NCI-H2029 treated with DMSO at 0.1 percent for 48 hours (cell line): ENCODE measurements at regions not wholly inside any gene's neighbourhood (a gene's known extent, or its start where the extent isn't known, plus 50 kb on each side); places are given as distances from the start of the nearest gene placed in this dataset.
"Not testable (repeated sequence)": the region's sequence is repeated elsewhere in the genome, so short reads cannot be mapped to it uniquely, and the experiment has no call there.

Experiments used
- DNase-seq: peaks from one replicate; lab custom pipeline; 2025; lab: John Stamatoyannopoulos, UW

DNA sequence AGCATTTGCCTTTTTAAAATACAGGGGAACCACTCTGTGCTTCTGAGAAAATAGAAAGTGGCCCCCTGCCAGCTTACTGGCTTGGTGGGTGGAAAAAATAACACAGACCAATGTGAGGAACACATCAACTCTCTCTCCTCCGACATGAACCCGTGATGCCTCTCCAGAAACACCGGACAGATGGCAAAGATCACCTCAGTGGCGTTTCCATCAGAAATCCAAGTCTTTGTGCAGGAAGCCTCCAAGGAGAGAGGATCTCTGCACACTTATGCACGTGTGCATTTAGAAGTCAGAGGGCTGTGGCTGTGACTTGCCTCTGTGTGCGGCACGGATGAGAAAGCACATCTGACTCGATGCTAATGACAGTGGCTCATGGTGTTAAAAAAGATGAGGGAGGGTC, 112.3 kb upstream of the KLF12 start:
- no peak for DNase-seq

- DNase-seq = no peak
Observed at GRCh38 chr13:74243637-74244526, 109.7 kb upstream of the KLF12 start.

- not testable (repeated sequence) for DNase-seq
Observed at GRCh38 chr13:74241343-74241742, 107.1 kb upstream of the KLF12 start.

- no peak for DNase-seq
Observed at GRCh38 chr13:74230984-74231501, 96.8 kb upstream of the KLF12 start.

GRCh38 chr13:74229242-74229641, 95.0 kb upstream of the KLF12 start:
- DNase-seq = no peak

- DNase-seq = no peak
Observed at GRCh38 chr13:74227476-74228158, 93.4 kb upstream of the KLF12 start.

GRCh38 chr13:74226791-74227475, 92.7 kb upstream of the KLF12 start:
- no peak for DNase-seq

DNA sequence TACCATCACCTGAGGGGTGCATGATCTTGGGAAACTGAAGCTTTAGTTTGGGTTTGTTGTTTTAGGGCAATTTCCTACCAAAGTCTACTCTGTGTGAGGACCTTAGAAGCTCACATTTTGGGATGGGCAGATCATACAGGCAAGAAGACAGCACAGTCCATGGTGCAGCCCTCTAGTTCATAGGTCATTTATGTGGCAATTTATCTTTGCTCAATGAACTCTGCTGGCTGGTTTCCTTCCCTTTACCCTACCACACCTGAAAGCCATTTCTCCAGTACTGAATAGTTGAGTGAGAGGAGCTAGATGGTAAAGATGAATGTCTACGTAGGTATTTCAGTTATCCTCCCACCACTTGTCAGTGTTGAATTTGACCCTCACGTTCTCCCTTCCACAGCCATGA, 87.5 kb upstream of the KLF12 start:
- DNase-seq = no peak

DNA sequence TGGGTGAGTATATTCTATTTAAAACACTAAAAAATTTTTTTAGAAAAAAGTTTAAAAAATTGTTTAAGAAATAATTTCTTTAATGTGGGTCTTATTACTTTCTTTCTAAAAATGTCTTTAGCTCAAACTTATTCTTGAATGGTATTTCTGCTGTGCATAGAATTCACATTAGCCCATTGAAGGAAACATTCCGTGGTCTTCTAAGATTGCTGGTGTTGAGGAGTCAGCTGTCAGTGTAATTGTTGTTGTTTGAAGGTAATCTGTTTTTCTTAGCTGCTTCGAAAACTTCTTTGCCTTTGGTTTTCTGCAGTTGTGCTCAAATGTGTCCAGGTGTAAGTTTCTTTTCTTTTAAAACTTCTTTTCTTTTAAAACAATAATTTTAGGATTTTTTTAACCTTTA, 85.4 kb upstream of the KLF12 start:
- DNase-seq = no peak

DNA sequence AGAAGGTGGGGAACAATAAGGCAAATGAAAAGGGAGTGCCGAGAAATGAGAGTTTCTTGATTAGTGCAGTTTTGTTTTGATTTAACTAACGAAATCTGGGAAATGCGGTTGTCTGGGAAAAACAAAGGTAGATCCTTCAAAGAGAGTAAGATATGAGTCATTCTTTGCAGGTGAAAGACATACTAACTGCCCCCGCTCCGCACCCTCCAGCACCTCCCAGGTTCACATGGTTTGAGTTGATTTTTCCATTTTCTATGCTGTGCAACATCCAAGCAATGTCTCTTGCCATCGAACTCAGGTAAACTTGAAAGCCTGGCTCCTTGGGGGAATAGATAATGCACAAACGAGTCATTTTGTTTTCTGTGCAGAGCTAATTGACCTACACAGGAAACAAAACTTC, 84.1 kb upstream of the KLF12 start:
- no peak for DNase-seq

- DNase-seq = no peak
Observed at GRCh38 chr13:74217811-74218210, 83.6 kb upstream of the KLF12 start.

DNA sequence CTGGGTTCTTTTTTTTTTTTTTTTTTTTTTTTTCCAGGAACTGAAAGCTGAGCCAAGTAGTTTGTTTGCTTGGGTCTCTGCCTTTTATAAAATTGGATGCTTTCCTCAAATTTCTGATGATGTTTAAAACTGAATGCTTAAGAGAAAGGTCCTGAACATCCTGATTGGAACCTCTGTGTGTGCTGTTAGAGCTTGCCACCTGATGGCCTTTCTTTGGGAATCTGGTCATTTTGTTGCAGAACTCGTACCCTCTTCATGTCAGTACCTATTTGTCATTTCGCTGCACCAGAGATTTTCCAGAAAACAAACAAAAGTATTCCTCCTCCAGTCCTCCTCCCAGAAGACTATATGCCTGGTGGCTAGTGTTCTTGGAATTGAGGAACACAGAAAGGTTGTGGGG, 81.2 kb upstream of the KLF12 start:
- DNase-seq = no peak

DNA sequence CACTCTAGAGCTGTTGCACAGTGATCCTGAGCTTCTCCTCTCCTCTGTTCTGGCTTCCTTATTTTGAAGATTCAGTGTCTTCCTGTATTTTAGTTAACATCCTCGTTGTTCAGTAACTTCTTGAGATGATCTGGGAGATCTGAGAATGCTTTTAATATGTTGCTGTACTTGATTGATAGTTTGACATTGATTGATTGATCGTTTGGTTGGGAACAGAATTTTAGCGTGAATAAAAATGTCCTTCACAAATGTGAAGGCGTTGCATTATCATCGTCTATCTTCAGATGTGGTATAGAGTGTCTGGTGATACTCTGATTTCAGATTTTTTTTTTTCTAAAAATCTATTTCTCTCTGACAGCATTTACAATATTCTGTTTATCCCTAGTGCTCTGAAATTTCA, 80.1 kb upstream of the KLF12 start:
- no peak for DNase-seq

GRCh38 chr13:74210693-74211393, 76.6 kb upstream of the KLF12 start:
- DNase-seq = no peak

- no peak for DNase-seq
Observed at GRCh38 chr13:74206855-74207254, 72.7 kb upstream of the KLF12 start.

- DNase-seq = no peak
Observed at GRCh38 chr13:74206061-74206561, 71.9 kb upstream of the KLF12 start.

- no peak for DNase-seq
Observed at GRCh38 chr13:74205313-74205690, 71.1 kb upstream of the KLF12 start.

DNA sequence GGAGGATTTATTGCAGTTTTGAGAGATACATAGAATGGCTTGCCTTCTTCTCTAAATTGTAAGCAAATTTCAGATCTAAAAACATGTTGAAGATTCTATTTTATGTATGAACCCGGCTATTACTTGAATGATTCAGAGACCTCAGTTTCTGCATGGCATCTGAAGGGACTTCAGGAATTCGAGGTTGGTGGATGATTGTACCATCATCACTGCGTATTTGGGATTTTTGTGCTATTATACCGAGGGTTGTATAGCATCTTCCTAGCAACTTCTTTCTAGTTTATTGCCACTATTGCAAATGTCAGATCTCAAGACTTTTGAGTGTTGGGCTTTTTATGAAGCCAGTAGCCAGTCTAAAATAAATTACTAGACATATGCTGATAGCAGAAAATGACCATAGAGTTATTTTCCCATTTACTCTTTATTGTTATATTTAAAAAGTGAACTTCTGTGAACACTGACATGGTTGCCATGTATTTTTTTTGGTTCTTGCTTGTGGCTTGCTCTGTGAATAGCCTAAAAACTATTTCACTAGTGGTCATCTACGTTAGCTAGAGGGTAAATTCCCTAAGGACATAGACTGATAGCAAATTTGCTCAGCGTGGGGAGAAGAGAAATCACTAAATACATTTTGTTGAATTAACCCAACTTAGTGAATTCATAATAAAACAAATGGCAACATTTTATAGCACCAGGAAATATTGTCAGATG, 70.6 kb upstream of the KLF12 start:
- no peak for DNase-seq

- DNase-seq = no peak
Observed at GRCh38 chr13:74203576-74203975, 69.4 kb upstream of the KLF12 start.

DNA sequence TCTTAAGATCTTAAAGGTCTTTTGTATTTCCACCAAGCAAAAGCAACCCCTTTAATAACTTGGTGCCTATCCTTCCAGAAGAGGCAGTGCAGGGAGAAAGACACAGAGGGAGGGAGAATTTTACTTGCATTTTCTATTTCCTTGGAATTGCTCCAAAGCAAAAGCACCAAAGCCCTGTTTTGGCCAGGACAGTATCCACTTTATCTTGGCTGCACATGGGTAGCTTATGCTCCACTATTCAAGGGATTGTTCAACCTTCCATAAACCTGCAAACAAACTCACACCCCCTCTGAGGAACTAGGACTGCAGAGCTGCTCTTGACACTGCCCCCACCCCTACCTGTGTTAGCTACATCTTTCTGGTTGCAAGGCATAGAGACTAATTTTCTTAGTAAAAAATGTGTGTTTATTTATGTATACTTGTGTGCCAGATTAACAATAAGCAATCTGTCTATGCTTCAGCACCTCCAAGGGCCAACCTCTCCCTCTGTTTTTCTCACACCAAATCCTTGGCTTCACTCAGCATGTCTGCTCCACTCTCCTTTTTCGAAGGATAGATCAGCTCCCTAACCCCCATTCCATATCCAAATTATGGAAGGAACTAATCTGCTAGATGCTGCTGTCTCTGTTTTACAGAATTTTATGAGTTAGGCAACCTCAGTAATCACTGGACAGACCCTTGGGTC, 68.1 kb upstream of the KLF12 start:
- no peak for DNase-seq

- no peak for DNase-seq
Observed at GRCh38 chr13:74201530-74201929, 67.3 kb upstream of the KLF12 start.
